Vagina (tissue), 2 donors: ENCODE measurements at regions not wholly inside any gene's neighbourhood (a gene's known extent, or its start where the extent isn't known, plus 50 kb on each side); places are given as distances from the start of the nearest gene placed in this dataset.

Experiments used
- POLR2A ChIP-seq, 2 donors: fragments of 450-650 bp; IDR thresholded peaks; one replicate each; pipeline ENCODE4 v1.6.1; 2017; ENCODE audit warnings: antibody characterized with exemption in 2 of 2, mild to moderate bottlenecking in 2 of 2, moderate library complexity in 2 of 2
- TF ChIP-seq, protein P1 (sequence below), 3 experiments: fragments of 450-650 bp in 2 of 3; fragments of 200-600 bp in 1 of 3; sonication (generic) in 1 of 3; IDR thresholded peaks; one replicate each; pipeline ENCODE4 v1.5.1; 2017 to 2019; ENCODE audit warnings: antibody characterized with exemption in 3 of 3, mild to moderate bottlenecking in 2 of 3, moderate library complexity in 2 of 3

DNA sequence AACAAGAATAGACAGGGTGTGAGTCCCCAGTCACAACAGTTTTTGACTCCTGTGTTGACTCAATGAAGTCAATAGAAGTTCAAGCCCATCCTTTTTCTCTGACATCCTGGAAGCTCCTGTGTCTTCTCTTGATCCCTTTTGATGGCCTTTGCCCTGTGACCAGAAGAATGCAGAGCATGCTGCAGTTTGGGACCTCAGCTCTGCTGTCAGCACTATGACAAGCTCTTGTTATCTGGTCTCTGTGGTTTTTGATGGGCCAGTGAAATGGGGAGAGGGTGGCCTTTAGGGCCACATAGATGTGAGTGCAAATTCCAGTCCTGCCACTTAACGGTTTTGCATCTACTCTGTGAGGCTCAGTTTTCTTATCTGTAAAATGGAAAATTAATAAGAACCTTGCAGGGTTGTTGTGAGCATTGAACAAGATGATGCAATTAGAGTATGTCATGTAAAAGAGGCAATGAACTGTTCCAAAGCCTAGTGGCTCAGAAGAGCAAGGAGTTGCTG, 102.4 kb upstream of the IKZF1 start:
- TF ChIP-seq, protein P1, sequence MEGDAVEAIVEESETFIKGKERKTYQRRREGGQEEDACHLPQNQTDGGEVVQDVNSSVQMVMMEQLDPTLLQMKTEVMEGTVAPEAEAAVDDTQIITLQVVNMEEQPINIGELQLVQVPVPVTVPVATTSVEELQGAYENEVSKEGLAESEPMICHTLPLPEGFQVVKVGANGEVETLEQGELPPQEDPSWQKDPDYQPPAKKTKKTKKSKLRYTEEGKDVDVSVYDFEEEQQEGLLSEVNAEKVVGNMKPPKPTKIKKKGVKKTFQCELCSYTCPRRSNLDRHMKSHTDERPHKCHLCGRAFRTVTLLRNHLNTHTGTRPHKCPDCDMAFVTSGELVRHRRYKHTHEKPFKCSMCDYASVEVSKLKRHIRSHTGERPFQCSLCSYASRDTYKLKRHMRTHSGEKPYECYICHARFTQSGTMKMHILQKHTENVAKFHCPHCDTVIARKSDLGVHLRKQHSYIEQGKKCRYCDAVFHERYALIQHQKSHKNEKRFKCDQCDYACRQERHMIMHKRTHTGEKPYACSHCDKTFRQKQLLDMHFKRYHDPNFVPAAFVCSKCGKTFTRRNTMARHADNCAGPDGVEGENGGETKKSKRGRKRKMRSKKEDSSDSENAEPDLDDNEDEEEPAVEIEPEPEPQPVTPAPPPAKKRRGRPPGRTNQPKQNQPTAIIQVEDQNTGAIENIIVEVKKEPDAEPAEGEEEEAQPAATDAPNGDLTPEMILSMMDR (IDR thresholded peaks at IDR 0.05), result no peak
- no peak for TF ChIP-seq POLR2A (IDR thresholded peaks at IDR 0.05)
